NCI-H1048 (cell line): ENCODE measurements at regions not wholly inside any gene's neighbourhood (a gene's known extent, or its start where the extent isn't known, plus 50 kb on each side); places are given as distances from the start of the nearest gene placed in this dataset.
"Not testable (repeated sequence)": the region's sequence is repeated elsewhere in the genome, so short reads cannot be mapped to it uniquely, and the experiment has no call there.

Experiments
- DNase-seq: peaks from one replicate; lab custom pipeline; 2025; lab: John Stamatoyannopoulos, UW

DNA sequence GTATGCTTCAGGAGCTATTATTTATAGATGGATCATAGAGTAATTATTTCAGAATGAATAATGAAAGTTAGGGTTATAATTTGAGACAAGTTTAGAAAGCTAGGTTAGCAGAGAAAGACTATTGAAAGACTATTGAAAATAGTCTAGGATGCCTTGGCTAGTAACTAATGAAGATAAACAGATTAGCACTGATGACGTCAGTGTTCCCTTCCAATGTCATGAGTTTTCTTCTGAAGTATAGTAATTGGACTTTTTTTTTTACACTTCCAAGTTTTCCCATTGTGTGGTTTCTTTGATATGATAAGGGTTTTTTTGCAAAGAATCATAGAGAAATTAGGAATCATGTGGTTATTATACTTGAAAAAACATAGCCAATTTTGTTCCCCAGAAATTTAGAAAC is 1041.5 kb upstream of the CRIM1 start:
- DNase-seq = no peak

DNA sequence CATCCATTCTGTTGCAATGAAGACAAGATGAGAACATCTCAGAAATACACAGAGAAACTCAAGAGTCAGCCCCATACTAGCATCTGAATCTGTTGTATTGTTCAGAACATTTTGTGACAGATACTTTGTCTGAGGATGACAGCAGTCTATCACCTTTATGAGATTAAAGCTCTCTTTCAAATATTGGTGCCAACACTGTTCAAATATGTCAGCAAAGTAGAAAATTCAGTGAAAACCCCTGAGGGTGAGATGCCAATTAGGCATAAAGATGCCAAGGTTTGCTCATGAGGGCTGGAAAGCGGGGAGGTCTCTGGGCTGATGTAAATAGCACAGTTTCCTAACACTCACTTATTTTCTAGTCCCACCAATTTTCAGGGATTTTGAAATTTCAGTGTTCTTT is 1054.2 kb upstream of the CRIM1 start:
- DNase-seq = no peak

GRCh38 chr2:35298493-35298892 is 1057.1 kb upstream of the CRIM1 start:
- no peak for DNase-seq

GRCh38 chr2:35297403-35297802 is 1058.2 kb upstream of the CRIM1 start:
- no peak for DNase-seq

- DNase-seq = no peak
These were observed 1060.8 kb upstream of the CRIM1 start for GRCh38 chr2:35294636-35295263.

GRCh38 chr2:35293261-35293660 is 1062.3 kb upstream of the CRIM1 start:
- no peak for DNase-seq

GRCh38 chr2:35292199-35292598 is 1063.4 kb upstream of the CRIM1 start:
- no peak for DNase-seq

GRCh38 chr2:35281702-35282101 is 1073.9 kb upstream of the CRIM1 start:
- no peak for DNase-seq

DNA sequence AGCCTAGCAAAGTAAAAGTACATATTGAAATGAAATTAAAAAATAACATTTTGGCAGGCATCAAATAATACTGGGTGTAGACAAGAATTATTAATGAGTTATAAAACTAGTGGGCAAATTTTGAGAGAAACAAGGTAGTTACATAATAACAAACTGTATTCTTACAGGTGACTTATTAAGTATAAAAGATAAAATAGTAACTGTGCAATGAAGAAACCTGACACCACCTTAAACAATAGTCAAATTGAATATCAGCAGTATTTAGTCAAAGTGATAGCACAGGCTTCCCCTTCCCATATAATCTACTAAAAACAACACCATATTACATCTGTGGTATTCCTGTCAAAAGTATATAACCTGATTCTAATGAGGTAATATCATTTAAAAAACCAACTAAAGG is 1099.8 kb upstream of the CRIM1 start:
- no peak for DNase-seq

- no peak for DNase-seq
These were observed 1104.4 kb upstream of the CRIM1 start for GRCh38 chr2:35251156-35251555.

- DNase-seq = no peak
These were observed 1108.9 kb upstream of the CRIM1 start for GRCh38 chr2:35246702-35247101.

DNA sequence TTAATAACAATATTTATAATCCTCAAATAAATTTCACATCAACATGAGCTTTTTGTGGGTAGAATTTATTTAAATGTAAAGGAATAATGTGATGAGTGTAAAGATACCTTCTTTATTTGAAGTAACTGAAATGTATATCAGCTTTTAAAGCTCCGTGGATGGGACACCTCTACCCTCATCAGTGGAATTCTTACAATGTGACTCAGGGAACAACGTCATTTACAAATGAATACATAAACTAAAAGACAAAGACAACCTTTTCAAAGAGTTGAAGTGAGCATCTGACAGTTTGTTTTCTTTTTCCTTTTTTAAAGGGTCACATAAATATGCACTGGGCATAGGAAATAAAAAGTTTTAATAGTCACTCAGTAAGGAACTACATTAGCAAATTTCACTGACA is 1127.0 kb upstream of the CRIM1 start:
- DNase-seq = no peak

DNA sequence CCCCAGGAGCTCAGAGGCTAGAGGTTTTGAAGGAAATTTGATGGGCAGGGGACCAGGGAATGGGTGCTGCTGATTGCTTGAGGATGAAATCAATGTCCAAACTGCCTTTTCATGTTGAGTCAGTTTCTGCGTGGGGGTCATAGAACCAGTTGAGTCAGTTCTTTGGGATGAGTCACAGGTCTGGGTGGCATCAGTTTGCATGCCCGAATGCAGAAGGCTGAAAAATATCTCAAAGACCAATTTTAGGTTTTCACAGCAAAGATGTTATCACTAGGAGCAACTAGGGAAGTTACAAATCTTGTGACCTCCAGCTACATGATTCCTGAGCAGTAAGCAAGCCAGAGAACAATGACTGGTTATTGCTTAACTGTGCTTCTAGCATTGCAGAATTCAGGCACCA is 1135.1 kb upstream of the CRIM1 start:
- no peak for DNase-seq

DNA sequence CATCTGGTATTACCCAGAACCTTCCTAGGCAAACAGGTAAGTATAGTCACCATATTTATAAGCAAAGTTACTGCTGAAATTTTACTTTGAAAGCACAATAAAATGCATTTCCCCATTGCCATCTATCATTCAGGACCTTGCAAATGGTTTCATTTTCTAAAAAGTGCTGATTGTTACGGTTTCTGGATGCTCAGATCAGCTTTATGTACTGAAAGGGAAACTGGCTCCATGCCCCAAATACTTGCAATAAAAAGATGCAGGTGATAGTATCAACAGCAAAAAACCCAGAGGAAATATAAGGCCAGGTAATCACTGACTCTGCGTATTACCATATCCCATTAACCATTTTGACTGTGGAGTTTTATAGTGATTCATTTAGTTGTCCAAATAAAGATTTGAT is 1150.7 kb upstream of the CRIM1 start:
- no peak for DNase-seq

GRCh38 chr2:35204323-35204722 is 1151.3 kb upstream of the CRIM1 start:
- no peak for DNase-seq

DNA sequence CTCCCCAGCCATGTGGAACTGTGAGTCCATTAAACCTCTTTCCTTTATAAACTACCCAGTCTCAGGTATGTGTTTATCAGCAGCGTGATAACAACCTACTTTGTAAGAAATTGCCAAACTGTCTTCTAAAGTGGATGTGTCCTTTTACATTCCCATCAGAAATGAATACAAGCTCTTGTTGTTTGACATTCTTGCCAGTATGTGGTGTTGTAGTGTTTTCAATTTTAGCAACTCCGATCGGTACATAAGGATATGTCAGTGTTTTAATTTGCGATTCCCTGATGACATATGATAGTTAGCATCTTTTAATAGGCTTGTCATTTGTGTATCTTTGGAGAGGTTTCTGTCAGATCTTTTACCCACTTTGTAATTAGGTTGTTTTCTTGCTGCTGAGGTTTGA is 1156.3 kb upstream of the CRIM1 start:
- DNase-seq = no peak

GRCh38 chr2:35185861-35186412 is 1169.6 kb upstream of the CRIM1 start:
- DNase-seq = no peak

GRCh38 chr2:35184471-35184870 is 1171.1 kb upstream of the CRIM1 start:
- no peak for DNase-seq

DNA sequence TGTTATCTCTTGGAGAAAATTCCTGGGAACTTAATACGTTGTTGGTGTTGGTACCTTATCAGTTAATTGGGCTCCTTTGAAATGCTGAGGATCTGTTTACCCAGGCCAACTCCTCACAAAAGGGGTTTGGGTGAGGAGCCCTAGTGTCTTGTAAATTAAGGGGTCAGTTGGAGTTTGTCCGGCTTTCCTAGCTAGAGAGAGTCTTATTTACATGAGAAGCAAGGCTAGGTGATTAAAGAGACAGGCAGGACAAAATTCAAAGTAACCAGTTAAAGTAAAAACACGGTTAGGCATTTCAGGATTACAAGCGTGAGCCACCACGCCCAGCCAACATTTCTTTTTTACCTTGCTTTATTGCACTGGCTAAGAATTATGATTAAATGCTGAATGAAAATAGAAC is 1178.9 kb upstream of the CRIM1 start:
- DNase-seq = not testable (repeated sequence)

- DNase-seq = no peak
These were observed 1180.7 kb upstream of the CRIM1 start for GRCh38 chr2:35174845-35175244.

DNA sequence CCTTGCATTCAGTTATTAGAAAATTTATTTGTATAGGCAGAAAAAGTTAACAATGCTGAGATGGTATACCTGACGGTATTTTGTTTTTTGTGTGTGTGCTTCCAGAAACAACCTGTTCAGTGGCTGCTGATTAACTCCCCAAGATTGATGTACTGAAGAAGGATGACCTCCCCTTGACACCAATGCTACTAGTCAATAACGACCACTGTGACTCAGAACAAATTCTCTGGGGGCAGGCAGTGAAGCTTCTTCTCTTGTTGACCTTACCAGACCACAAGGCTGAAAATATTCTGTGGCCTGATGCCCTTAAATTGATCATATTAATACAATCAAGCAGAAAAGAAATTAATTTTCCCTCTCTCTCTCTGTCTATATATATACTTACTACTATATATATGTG is 1182.9 kb upstream of the CRIM1 start:
- no peak for DNase-seq

DNA sequence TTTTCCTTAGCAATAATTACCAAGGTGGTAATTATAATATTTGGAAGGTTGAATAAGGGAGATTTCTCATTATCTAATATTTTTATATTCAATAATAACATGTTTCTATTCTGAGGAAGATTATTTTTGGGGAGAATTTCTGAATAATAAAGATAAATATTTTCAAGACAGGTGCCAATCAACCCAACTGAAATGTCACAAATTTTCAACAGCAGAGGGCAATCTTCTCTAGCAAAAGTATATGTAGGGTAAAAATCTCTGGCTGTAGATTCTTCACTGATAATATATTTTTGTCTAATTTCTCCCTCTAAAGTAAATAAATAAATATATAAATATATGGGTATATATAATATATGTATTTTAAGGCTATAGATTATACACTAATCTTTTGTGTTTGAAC is 1187.2 kb upstream of the CRIM1 start:
- no peak for DNase-seq

DNA sequence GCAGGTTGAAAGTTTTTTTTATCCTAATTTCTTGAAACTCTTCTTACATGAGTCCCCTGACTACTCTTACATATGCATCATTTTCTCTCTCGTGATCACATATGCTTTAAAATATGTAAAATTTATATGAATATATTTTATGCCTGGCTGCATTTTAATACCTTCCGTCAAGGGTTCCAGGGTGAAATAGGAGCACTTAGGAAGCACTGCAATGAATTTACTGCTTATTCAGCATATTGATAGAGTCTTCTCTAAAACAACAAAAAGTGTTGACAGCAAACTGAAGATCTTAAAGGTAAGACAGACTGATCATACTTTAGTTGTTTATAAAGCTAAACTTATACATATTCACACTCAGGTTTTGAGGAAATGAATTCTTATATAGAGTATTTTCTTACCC is 1191.6 kb upstream of the CRIM1 start:
- DNase-seq = no peak

- DNase-seq = no peak
These were observed 1194.7 kb upstream of the CRIM1 start for GRCh38 chr2:35160871-35161270.
